HCT116 (cell line): ENCODE measurements at regions not wholly inside any gene's neighbourhood (a gene's known extent, or its start where the extent isn't known, plus 50 kb on each side); places are given as distances from the start of the nearest gene placed in this dataset.

Experiments used
- ATAC-seq: fragments of 200-7000 bp; cut with Tn5 transposase; 2 replicates; pipeline ENCODE4 v1.9.1; 2020; ENCODE audit warnings: mild to moderate bottlenecking, moderate library complexity
- BruUV-seq: library from RNA; stranded (reverse); fragments of 400-500 nt; replicated peaks from 2 replicates; lab custom pipeline; 2021; lab: Mats Ljungman, UMichigan
- CTCF ChIA-PET: fragments of 300-600 bp; sonication (Branson Sonifier 250); formaldehyde crosslinking; loops from one replicate; lab custom pipeline; 2021; ENCODE audit warnings: antibody characterized with exemption; lab: Charles Lee
- POLR2A ChIA-PET: fragments of 300-600, 350-600 bp; sonication (Branson Sonifier 250); formaldehyde crosslinking; loops from one replicate; lab custom pipeline; 2021; ENCODE audit warnings: antibody characterized with exemption; lab: Charles Lee
- RAD21 ChIA-PET, 2 experiments: fragments of 300-600 bp; sonication (Branson Sonifier 250); formaldehyde crosslinking; loops; one replicate each; lab custom pipeline; 2023; ENCODE audit warnings: low total read pairs in 2 of 2; ENCODE audit not compliant: uncharacterized antibody in 2 of 2, unreplicated experiment in 2 of 2, low non-redundant PET in 1 of 2; lab: Charles Lee
- DNase-seq: peaks from one replicate; pipeline ENCODE4 v3.0.0-alpha.2; 2010; ENCODE audit warnings: low read depth, low spot score
- H2AFZ ChIP-seq: fragments of 200-600 bp; shearing (Covaris generic), sonication (generic); 2 replicates; pipeline ENCODE4 v1.6.1; 2017; ENCODE audit warnings: low read depth, mixed run types, mixed read lengths, antibody characterized with exemption, low read length; ENCODE audit not compliant: poor library complexity, severe bottlenecking
- H3K27ac ChIP-seq: 2 replicates; pipeline ENCODE4 v1.5.1; 2012; ENCODE audit warnings: low read depth, low read length
- H3K27me3 ChIP-seq: fragments of 200-600 bp; sonication (generic); 2 replicates; pipeline ENCODE4 v1.6.1; 2016; ENCODE audit warnings: mixed run types, low read length, mixed read lengths; ENCODE audit not compliant: insufficient read depth
- H3K36me3 ChIP-seq, 2 experiments: fragments of 200-500 bp in 1 of 2; fragments of 200-600 bp in 1 of 2; sonication (Bioruptor generic) in 1 of 2; sonication (generic) in 1 of 2; 2 replicates each; pipeline versions ENCODE4 v1.5.1 to v1.6.1; 2014 to 2016; ENCODE audit warnings: low read length in 2 of 2, inconsistent platforms in 1 of 2, mixed read lengths in 1 of 2, mixed run types in 1 of 2; ENCODE audit not compliant: insufficient read depth in 2 of 2, control insufficient read depth in 1 of 2
- H3K4me1 ChIP-seq, 2 experiments: fragments of 200-600 bp in 1 of 2; sonication (generic) in 1 of 2; 2 replicates each; pipeline versions ENCODE4 v1.5.1 to v1.6.1; 2012 to 2017; ENCODE audit warnings: low read length in 2 of 2, inconsistent platforms in 1 of 2, mild to moderate bottlenecking in 1 of 2, mixed read lengths in 1 of 2, mixed run types in 1 of 2, moderate library complexity in 1 of 2; ENCODE audit not compliant: insufficient read depth in 2 of 2, control insufficient read depth in 1 of 2
- H3K4me2 ChIP-seq: fragments of 200-600 bp; sonication (generic); 2 replicates; pipeline ENCODE4 v1.6.1; 2017; ENCODE audit warnings: mixed run types, low read length, mixed read lengths
- H3K4me3 ChIP-seq, 2 experiments: fragments of 200-600 bp in 1 of 2; sonication (generic) in 1 of 2; replicated peaks in 1 of 2; 2 replicates each; pipeline ENCODE4 v1.5.1; 2011 to 2016; ENCODE audit warnings: low read length in 2 of 2, control low read depth in 1 of 2, low read depth in 1 of 2, mild to moderate bottlenecking in 1 of 2, mixed read lengths in 1 of 2, mixed run types in 1 of 2
- H3K79me2 ChIP-seq: fragments of 200-600 bp; sonication (generic); 2 replicates; pipeline ENCODE4 v1.6.1; 2017; ENCODE audit warnings: mild to moderate bottlenecking, mixed run types, low read length, moderate library complexity, mixed read lengths; ENCODE audit not compliant: insufficient read depth
- H3K9ac ChIP-seq: fragments of 200-600 bp; sonication (generic); 2 replicates; pipeline ENCODE4 v1.6.1; 2016; ENCODE audit warnings: low read length, mixed read lengths
- H3K9me2 ChIP-seq: fragments of 200-600 bp; sonication (generic), shearing (Covaris generic); 2 replicates; pipeline ENCODE4 v1.6.1; 2017; ENCODE audit warnings: mixed run types, mild to moderate bottlenecking, moderate library complexity; ENCODE audit not compliant: insufficient read depth
- H3K9me3 ChIP-seq, 2 experiments: fragments of 200-500 bp in 1 of 2; fragments of 200-600 bp in 1 of 2; sonication (Bioruptor generic) in 1 of 2; sonication (generic) in 1 of 2; 2 replicates each; pipeline ENCODE4 v1.6.1; 2014 to 2017; ENCODE audit warnings: low read length in 2 of 2, mixed read lengths in 2 of 2, inconsistent platforms in 1 of 2, low read depth in 1 of 2, mild to moderate bottlenecking in 1 of 2, mixed run types in 1 of 2, moderate library complexity in 1 of 2; ENCODE audit not compliant: control insufficient read depth in 1 of 2, insufficient read depth in 1 of 2
- H4K20me1 ChIP-seq: fragments of 200-600 bp; sonication (generic), shearing (Covaris generic); 2 replicates; pipeline ENCODE4 v1.6.1; 2017; ENCODE audit warnings: mixed run types, mild to moderate bottlenecking, moderate library complexity; ENCODE audit not compliant: insufficient read depth
- ELF1 ChIP-seq: IDR thresholded peaks from 2 replicates; pipeline ENCODE4 v1.6.1; 2012; ENCODE audit warnings: low read depth, borderline replicate concordance
- EZH2 ChIP-seq: fragments of 200-600 bp; sonication (generic); IDR thresholded peaks from 2 replicates; pipeline ENCODE4 v1.6.1; 2017; ENCODE audit warnings: antibody characterized with exemption, mixed run types
- FOSL1 ChIP-seq: IDR thresholded peaks from 2 replicates; pipeline ENCODE4 v1.6.1; 2012; ENCODE audit warnings: low read depth
- MAX ChIP-seq: IDR thresholded peaks from 2 replicates; pipeline ENCODE4 v1.6.1; 2012
- POLR2AphosphoS5 ChIP-seq: IDR thresholded peaks from 2 replicates; pipeline ENCODE4 v1.6.1; 2011; ENCODE audit warnings: mild to moderate bottlenecking, low read depth, low read length, moderate library complexity
- RAD21 ChIP-seq: IDR thresholded peaks from 2 replicates; pipeline ENCODE4 v1.6.1; 2012; ENCODE audit warnings: low read depth, mild to moderate bottlenecking
- SRF ChIP-seq: IDR thresholded peaks from 2 replicates; pipeline ENCODE4 v1.6.1; 2012; ENCODE audit warnings: low read depth
- ZNF274 ChIP-seq: fragments of 200-500 bp; sonication (Bioruptor generic); IDR thresholded peaks from 2 replicates; pipeline ENCODE4 v1.6.1; 2014; ENCODE audit warnings: mild to moderate bottlenecking, low read depth, low read length, inconsistent platforms
- intact Hi-C: fragments of 100-400 bp; cut with micrococcal nuclease; formaldehyde crosslinking; loops from 2 replicates; pipeline ENCODE4 v1.10.0; 2022

- Histone ChIP-seq H3K4me1 (no peaks in the 10 kb centered on the region; a peak in 1 of 4 replicates), H3K27me3 (peaks cover 16% of the 10 kb centered on the region), H3K36me3 (no peaks in the 10 kb centered on the region), H3K4me2 (no peak overlapping the region), H3K9ac (no peak overlapping the region), H3K79me2 (no peaks in the 10 kb centered on the region), H3K27ac (no peak overlapping the region), H3K9me3 (no peaks in the 10 kb centered on the region; a peak in 1 of 4 replicates), H3K9me2 (no peaks in the 10 kb centered on the region), H4K20me1 (no peaks in the 10 kb centered on the region), H2AFZ (no peak overlapping the region), H3K4me3 (no peak overlapping the region)
- intact Hi-C loops, result no loop called here
- ATAC-seq (no peak), DNase-seq (no peak)
- BruUV-seq, result no TSS peak
- ChIA-PET CTCF (no interaction called here), RAD21 (no interaction called here), POLR2A (no interaction called here)
- TF ChIP-seq ELF1, result no peak
- no peak for TF ChIP-seq MAX
Observed at GRCh38 chr12:113697651-113698509, 226.2 kb upstream of the LHX5 start.

GRCh38 chr12:113697104-113697503 lies 225.4 kb upstream of the LHX5 start:
- ChIA-PET CTCF (no interaction called here), RAD21 (no interaction called here), POLR2A (no interaction called here)
- no peak for DNase-seq
- ATAC-seq, result no peak
- Histone ChIP-seq H3K9me2 (no peaks in the 10 kb centered on the region), H3K79me2 (no peaks in the 10 kb centered on the region), H3K9ac (no peak overlapping the region), H3K4me3 (no peak overlapping the region), H3K36me3 (no peaks in the 10 kb centered on the region), H3K27me3 (peaks cover 8% of the 10 kb centered on the region), H3K9me3 (no peaks in the 10 kb centered on the region; a peak in 1 of 4 replicates), H3K4me1 (no peaks in the 10 kb centered on the region; a peak in 1 of 4 replicates), H3K4me2 (no peak overlapping the region), H2AFZ (no peak overlapping the region), H4K20me1 (no peaks in the 10 kb centered on the region), H3K27ac (no peak overlapping the region)
- TF ChIP-seq EZH2, result no peak
- no peak for TF ChIP-seq POLR2AphosphoS5
- TF ChIP-seq SRF, result no peak
- no peak for TF ChIP-seq FOSL1
- no peak for TF ChIP-seq ZNF274
- TF ChIP-seq RAD21, result no peak
- intact Hi-C loops, result no loop called here
- BruUV-seq, result no TSS peak
